H1 (cell line): ENCODE measurements at regions not wholly inside any gene's neighbourhood (a gene's known extent, or its start where the extent isn't known, plus 50 kb on each side); places are given as distances from the start of the nearest gene placed in this dataset.

ENCODE experiments used
- ATF2 ChIP-seq: IDR thresholded peaks from 2 replicates; pipeline ENCODE4 v1.6.1; 2012; ENCODE audit warnings: low read length, inconsistent platforms
- CHD7 ChIP-seq: fragments of 300-600 bp; sonication (generic); IDR thresholded peaks from 2 replicates; pipeline ENCODE4 v1.7.1; 2012; ENCODE audit warnings: low read length, moderate library complexity, mild to moderate bottlenecking, inconsistent platforms; ENCODE audit not compliant: insufficient replicate concordance
- EGR1 ChIP-seq: IDR thresholded peaks from 2 replicates; pipeline ENCODE4 v1.6.1; 2011; ENCODE audit warnings: low read depth, low read length, borderline replicate concordance
- HDAC2 ChIP-seq, 2 experiments: fragments of 300-600 bp in 1 of 2; sonication (generic) in 1 of 2; IDR thresholded peaks; 2 replicates each; pipeline ENCODE4 v1.6.1; 2011 to 2012; ENCODE audit warnings: low read depth in 2 of 2, low read length in 2 of 2, mild to moderate bottlenecking in 2 of 2, moderate library complexity in 2 of 2, borderline replicate concordance in 1 of 2, inconsistent platforms in 1 of 2
- PHF8 ChIP-seq: fragments of 200-600 bp; sonication (generic); conservative IDR thresholded peaks from 2 replicates; pipeline ENCODE4 v1.7.1; 2012; ENCODE audit warnings: low read depth, mild to moderate bottlenecking, inconsistent platforms, low read length, moderate library complexity
- POLR2AphosphoS5 ChIP-seq: IDR thresholded peaks from 2 replicates; pipeline ENCODE4 v1.6.1; 2011; ENCODE audit warnings: low read depth, low read length
- POU5F1 ChIP-seq: IDR thresholded peaks from 2 replicates; pipeline ENCODE4 v1.6.1; 2011; ENCODE audit warnings: low read depth, mild to moderate bottlenecking, low read length, moderate library complexity
- RBBP5 ChIP-seq: IDR thresholded peaks from 2 replicates; pipeline ENCODE4 v1.7.1; 2012; ENCODE audit warnings: low read depth, mild to moderate bottlenecking, inconsistent platforms, low read length, moderate library complexity, borderline replicate concordance
- TAF7 ChIP-seq: optimal IDR thresholded peaks from 2 replicates; pipeline ENCODE3; 2011; ENCODE audit warnings: low read depth, mild to moderate bottlenecking, inconsistent platforms, low read length, moderate library complexity, borderline replicate concordance
- YY1 ChIP-seq: IDR thresholded peaks from 2 replicates; pipeline ENCODE4 v1.6.1; 2011; ENCODE audit warnings: low read depth, mild to moderate bottlenecking, low read length

DNA sequence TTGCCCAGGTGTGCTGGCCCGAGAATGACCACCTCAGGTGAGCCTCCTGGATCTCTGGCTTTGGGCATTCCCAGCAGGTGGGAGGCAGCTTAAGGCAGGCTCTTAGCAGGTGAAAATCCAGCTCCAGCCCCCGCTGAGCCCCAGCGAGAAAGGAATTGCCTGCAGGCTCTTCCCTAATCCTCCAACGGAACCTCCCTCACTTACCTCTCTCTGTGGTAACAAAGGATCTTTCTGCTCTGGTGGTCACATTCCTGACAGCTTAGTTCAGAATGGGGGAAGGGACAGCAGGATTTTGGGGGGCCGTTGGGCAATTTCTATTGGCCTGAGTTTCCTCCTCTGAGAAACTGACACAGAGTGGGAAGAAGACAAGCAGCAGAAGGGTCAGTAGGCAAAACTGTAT, 116.0 kb upstream of the LHX5 start (continued):
- peak; percentile 42; the same call in 1 of the 2 replicates for TF ChIP-seq YY1
- TF ChIP-seq POLR2AphosphoS5: no peak
- TF ChIP-seq RBBP5: no peak
- TF ChIP-seq POU5F1: 0 out of 2 replicates have a peak, but pooled peaks have one; percentile 38
- peak; percentile 69; the same call in 1 of the 2 replicates for TF ChIP-seq EGR1
- peak; percentile 31 for TF ChIP-seq CHD7
- no peak for TF ChIP-seq PHF8
- TF ChIP-seq ATF2: peak; percentile 92
- TF ChIP-seq TAF7: no peak
- TF ChIP-seq HDAC2 (IDR thresholded peaks at IDR 0.05; ENCODE audit: borderline replicate concordance in 1 of 2, low read depth in 2 of 2, low read length in 2 of 2): peak; percentile 95 to 99; a peak in 3 of 4 replicates
